HG03066 (cell line): ENCODE measurements at regions not wholly inside any gene's neighbourhood (a gene's known extent, or its start where the extent isn't known, plus 50 kb on each side); places are given as distances from the start of the nearest gene placed in this dataset.

ENCODE experiments used
- ATAC-seq: cut with Tn5 transposase; IDR thresholded peaks from one replicate; pipeline ENCODE4 v1.9.1; 2021; ENCODE audit warnings: low read depth; ENCODE audit not compliant: unreplicated experiment

GRCh38 chr6:23590498-23591126 is 535.4 kb upstream of the NRSN1 start:
- ATAC-seq = no peak

GRCh38 chr6:23591761-23592160 is 534.3 kb upstream of the NRSN1 start:
- ATAC-seq = no peak

DNA sequence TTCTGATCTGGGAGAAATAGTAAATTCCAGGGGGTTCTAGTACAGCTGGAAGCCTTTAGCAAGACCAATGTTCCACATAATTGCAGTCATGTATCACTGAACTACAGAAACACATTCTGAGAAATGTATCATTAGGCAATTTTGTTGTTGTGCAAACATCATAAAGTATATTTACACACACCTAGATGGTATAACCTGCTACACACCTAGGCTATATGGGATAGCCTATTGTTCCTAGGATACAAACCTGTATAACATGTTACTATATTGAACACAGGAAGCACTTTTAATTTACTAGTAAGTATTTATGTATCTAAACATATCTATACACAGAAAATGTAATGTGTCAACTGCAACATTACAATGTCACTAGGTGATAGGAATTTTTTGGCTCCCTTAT is 525.9 kb upstream of the NRSN1 start:
- no peak for ATAC-seq

GRCh38 chr6:23601811-23602345 is 524.1 kb upstream of the NRSN1 start:
- no peak for ATAC-seq

DNA sequence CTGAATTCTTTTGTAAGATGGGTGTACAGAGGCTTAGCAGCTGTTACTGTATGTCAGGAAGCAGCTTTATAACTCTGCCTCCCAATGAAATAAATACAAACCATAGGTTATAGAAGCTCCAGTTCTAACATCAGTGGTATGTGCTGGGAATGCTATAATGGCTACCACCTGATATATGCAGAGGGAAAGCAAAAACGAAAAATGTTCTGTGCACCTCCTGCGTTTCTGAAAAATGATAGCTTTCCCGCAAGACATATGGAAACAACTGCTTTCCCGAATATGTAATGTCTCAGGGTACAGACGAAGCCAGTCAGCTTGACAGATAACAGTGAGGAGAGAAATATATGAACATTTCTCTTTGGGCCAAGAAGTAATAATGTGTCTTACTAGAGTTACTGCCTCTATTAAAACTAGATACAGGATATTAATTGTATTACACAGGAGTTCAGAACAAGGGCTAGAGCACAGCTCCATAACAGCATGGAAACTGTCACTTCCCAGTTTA is 517.0 kb upstream of the NRSN1 start:
- no peak for ATAC-seq

DNA sequence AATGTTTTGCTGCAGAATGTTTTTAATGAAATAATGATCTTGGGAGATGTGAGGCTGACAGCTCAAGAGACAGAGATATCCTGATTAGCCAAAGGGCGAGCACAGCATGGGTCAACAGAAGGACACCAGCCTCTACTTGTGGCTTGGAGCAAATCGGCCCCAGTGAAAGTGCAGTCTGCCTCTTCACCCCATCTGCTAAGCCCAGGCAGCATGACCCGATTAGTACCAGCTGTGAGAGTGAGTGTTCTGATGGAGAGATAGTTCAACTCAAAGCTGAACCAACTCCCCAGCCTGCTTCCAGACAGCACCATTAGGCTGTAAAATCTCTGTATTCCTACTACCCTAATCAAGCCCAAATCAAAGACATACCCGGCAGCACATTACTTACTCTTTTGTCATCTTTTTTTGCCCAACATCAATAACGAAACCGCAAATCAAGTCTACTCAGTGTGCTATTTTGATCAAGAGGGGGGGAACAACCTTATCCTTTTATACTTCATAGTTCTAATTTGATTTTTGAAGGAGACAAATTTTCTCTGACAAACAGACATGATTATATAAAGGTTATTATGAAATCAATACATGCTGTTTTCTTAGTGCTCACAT is 514.1 kb upstream of the NRSN1 start:
- no peak for ATAC-seq

GRCh38 chr6:23618366-23618765 is 507.6 kb upstream of the NRSN1 start:
- ATAC-seq = no peak

DNA sequence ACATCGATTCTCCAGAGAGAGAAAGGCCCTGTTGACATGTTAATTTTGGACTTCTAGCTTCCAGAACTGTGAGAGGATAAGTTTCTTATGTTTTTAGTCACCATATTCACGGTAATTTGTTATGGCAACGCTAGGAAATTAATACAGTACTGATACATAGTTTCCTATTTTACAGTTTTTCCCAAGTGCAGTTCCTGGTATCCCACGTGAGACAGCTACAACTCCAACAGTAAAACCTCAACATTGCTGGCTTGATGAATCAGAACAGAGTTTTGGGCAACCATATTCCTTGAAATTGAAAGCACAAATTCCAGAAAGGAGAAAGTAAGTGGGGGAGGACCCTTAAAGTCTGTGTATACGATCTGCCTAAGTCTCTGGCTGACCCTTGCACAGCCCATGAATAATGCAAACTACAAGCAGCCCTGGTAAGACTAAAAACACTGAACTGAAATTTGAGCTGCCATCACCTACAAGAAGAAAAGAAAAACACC is 505.1 kb upstream of the NRSN1 start:
- no peak for ATAC-seq

- ATAC-seq = no peak
Measured at GRCh38 chr6:23630726-23631635, 495.0 kb upstream of the NRSN1 start.

DNA sequence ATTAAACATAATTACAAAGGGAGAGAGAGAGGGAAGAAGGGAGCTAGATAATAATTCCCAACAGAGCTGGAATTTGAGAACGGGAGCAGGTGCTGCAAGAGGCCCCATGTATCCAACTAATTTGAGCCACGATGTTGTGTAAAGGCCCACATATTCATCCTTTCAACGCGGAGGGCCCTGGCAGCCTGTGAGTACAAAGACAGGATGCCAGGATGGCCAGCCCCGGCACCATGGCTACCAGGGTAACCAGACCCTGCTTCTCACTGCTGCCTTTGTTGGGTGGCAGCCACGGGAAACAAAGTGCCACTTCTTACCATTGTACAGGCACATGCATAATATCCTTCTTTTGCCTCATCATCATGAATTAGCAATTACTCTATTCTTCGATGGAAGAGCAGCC is 492.0 kb upstream of the NRSN1 start:
- ATAC-seq = no peak

DNA sequence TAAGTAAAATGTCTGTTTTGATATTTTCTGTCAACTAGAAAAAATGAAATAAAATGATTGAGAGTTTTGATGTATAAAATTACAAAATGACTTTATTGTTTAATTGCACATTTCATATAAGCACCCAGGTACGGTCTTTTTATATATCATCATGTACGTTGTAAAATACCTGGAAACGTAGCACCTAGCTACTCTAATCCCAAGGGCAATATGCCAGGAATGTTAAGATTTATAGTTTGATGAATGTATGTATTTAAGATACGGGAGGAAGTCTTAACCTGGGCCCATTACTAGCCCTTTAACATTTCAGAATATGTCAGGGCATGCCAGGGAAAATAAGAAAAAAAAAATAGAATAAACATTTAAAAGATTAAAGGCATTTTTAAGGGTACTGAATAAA is 490.9 kb upstream of the NRSN1 start:
- ATAC-seq = no peak

DNA sequence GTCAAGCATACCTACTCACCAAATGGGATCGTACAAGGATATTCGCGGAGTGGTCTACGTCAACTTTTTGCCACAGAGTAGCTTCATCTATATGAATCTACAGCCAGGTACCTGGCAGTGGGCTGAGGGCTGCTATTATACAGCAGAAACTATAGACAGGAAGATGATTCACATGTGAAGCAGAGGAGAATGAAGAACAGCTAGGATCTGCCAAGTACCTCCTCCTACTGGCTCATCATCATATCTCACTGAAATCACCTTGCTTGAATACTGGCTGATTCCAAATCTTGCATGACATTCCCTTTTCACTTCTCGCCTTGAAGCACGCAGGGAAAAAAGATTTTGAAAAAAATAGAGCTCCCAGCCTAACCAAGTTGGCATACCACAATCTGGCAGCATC is 488.7 kb upstream of the NRSN1 start:
- no peak for ATAC-seq

DNA sequence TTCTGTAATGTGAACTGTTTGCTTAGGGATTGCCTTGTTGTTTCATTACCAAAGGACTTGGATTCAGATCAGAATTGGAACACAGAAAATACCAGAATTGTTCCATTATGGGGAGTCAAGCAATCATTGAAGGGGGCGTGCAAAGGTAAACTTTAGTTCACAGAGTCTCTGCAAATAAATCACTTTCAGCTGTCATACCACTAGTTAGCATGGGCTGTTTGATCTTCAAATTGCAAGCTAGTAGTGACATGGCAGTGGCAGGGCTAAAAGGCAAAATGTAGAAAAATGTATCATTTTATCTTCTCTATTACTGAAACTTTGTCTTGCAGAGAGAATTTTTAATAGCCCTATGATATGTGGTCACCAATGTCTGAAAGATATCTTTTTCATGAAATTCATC is 483.2 kb upstream of the NRSN1 start:
- no peak for ATAC-seq

DNA sequence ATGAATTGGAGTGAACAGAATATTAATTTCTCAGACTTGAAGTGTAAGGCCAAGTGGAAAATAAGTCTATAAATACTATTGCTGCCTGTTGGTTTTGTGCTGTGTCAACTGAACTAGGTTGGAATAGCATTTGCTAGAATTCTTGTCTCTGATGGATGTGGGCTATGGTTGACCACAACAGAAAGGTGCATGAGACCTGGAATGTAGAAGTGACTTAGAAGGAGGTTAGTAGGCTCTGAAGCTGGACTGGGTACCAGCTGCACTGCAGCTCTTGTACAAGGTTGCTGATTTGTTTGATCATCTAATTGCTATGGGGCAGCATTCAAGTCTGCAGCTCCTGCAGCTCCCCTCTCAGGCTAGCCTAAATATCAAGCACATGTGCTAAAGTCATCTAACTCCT is 479.0 kb upstream of the NRSN1 start:
- no peak for ATAC-seq

- ATAC-seq = no peak
Measured at GRCh38 chr6:23650676-23651075, 475.3 kb upstream of the NRSN1 start.

DNA sequence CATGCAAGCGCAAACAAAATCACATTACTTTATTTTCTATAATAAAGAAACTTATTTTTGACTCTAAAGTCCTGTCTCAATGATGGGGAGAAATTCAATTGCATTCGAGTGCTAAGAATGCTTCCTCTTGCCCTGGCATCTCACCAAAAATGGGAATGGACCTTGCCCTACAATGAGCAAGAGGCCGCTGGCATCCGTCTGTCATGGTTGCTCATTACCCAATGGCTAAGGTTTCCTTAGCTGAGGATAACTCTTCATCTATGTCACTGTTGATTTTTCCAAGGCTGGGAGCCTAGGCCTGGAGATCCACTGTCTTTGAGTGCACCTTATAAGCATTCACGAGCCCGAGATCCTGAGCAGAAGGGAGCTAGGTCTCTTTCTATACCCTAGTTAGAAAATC is 471.3 kb upstream of the NRSN1 start:
- no peak for ATAC-seq

- ATAC-seq = no peak
Measured at GRCh38 chr6:23655525-23655924, 470.5 kb upstream of the NRSN1 start.

DNA sequence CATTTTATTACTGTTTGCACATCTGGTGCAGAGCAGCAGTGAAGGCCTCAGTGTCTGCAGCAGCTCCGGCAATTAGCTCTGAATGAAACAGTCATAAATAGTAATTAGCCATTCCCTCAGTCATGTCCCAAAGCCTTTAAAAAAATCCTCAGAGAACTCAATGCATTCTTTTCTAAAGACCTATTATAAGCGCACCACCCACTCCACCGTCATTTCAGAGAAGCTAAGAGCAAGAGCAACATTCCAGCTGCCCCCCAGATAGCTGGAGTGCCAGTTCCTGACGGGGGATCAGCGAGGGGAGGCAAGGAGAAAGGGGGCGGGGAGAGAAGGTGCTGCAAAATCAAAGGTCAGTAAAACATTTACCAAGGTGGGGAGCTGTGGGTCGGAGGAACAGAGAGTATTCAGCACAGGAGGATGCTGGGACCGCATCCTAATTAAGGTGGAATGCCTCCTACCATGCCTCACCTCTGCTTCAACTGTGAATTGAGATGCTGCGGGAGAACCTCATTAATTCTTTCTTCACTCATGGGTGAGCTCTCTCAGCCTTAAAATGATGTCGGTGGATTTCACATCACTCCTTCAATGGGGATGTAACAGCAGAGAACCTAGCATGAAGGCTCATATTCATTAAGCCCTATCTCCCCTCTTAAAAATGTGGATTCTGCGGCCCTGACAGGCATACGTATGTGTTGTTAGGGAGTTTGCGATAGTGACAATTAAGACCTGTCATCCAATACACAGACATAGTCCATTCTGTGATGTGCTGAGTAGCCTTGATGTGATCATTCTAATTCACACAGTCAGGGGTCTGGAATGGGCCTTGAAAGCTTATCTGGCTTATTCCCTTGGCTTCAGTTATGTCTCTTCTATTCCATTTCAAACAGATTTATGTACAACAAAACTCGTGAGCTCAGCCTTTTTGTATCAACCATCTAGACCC is 469.5 kb upstream of the NRSN1 start:
- no peak for ATAC-seq

- no peak for ATAC-seq
Measured at GRCh38 chr6:23659125-23659524, 466.9 kb upstream of the NRSN1 start.

GRCh38 chr6:23661549-23661948 is 464.5 kb upstream of the NRSN1 start:
- ATAC-seq = no peak
